Fibroblast of gingiva (primary cell): ENCODE measurements at regions not wholly inside any gene's neighbourhood (a gene's known extent, or its start where the extent isn't known, plus 50 kb on each side); places are given as distances from the start of the nearest gene placed in this dataset.
"Not testable (repeated sequence)": the region's sequence is repeated elsewhere in the genome, so short reads cannot be mapped to it uniquely, and the experiment has no call there.

Experiments
- DNase-seq: peaks from one replicate; pipeline ENCODE4 v3.0.0-alpha.2; 2011; ENCODE audit warnings: low read depth

DNA sequence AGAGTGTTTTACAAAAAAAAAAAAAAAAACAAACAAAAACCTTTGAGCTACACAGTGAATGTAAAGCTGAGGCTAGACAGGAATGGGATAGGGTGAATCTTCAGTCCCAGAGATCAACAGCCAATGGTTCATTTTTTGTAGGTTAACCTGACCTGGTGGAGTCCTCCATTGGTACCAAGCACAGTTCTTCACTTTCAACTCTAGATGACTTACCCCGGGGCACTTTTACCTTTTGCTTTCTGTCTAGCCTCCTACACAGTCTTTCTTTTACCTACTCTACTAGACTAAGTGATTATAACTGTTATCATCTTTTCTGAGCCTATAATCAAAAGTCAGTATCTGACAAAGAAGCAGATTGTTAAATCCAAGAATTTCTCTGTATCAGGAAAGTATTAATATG is 50.9 kb downstream of the ANXA2R start:
- DNase-seq = no peak

DNA sequence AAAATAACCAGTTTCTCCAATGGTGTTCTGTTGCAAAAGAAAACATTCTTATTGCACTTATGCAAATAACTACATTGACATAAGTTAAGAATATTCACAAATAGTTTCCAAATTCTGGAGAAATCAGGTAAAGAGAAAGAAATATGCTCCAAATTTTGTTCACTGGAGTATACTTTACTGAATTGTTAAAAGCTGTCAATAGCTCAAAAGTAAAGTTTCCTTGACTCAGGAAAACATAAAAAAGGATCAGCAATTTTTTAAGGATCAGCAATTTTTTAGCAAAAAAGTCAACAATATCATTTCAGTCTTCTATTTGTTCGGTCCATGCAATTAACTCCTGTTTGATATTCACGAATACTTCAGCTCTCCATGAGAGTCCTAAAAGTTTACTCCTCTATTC is 51.6 kb downstream of the ANXA2R start:
- DNase-seq = no peak

DNA sequence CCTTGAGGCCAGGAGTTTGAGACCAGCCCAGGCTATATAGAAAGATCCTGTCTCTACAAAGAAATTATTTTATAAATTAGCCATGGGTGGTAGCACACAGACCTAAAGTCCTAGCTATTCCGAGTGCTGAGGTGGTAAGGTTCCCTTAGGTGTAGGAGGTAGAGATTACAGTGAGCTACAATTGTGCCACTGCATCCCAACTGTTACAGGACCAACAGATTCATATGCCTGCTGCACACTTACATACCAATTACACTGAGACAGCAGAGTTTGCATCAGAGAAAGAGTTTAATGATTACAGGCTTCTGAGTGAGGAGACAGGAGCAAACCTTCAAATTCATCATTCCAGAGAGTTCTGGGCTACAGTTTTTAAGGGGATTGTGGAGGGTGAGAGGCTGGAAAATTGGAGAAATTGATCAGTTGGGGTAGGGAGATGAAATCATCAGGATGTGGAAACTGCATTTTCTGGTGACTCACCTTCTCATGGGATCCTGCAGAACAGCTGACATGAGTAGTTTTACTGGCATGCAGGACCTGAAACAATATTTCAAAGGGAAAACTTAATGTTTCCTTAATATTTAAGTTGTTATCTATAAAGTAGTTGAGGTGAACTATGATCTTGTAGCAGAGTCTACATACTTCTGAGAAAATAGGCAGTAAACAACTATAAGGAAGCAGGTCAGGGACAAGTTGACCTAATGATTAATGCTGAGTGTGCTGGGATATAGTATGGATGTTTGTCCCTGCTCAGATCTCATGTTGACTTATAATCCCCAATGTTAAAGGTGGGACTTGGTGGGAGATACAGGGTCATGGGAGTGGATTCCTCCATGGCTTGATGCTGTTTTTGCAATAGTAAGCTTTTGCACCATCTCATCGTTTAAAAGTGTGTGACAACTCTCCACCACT is 54.7 kb downstream of the ANXA2R start:
- peak; percentile 58 for DNase-seq

DNA sequence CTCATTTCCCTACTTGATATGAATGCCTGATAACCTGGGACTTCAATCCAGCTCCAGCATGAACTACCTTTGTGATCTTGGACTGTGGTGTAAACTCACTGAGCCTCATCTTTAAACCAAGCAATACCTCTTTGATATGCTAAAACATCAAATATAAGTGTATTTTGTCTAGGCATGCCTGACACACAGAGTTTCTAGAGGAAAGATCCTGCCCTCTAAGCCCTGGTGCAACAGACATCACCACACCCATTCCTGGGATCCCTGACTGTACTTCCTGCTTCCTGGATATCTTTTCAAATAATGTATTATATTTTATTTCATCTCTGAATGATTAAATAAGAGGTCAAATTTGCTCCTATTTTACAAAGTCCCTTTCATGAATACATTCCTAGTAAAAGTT is 55.8 kb downstream of the ANXA2R start:
- DNase-seq = no peak

DNA sequence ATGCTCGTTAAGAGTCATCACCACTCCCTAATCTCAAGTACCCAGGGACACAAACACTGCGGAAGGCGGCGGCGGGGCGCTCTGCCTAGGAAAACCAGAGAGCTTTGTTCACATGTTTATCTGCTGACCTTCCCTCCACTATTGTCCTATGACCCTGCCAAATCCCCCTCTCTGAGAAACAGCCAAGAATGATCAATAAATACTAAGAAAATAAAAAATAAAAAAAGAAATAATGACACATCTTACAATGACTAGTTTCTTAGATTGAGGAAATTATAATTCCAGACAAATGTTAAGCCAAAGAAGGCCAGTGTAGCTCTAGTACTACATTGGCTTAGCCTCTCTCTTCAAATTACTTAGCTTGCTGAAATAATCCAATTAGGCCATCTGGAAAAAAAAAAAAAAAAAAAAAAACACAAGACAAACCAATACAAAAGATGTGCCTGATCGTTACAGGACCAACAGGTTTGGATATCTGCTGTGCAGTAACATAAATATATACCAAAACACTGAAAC is 58.0 kb downstream of the ANXA2R start:
- DNase-seq = no peak

DNA sequence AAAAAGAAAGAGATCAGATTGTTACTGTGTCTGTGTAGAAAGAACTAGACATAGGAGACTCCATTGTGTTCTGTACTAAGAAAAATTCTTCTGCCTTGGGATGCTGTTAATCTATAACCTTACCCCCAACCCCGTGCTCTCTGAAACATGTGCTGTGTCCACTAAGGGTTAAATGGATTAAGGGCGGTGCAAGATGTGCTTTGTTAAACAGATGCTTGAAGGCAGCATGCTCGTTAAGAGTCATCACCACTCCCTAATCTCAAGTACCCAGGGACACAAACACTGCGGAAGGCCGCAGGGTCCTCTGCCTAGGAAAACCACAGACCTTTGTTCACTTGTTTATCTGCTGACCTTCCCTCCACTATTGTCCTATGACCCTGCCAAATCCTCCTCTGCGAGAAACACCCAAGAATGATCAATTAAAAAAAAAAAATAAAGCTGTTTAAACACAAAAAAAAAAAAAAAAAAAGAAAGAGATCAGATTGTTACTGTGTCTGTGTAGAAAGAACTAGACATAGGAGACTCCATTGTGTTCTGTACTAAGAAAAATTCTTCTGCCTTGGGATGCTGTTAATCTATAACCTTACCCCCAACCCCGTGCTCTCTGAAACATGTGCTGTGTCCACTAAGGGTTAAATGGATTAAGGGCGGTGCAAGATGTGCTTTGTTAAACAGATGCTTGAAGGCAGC is 58.6 kb downstream of the ANXA2R start:
- not testable (repeated sequence) for DNase-seq

DNA sequence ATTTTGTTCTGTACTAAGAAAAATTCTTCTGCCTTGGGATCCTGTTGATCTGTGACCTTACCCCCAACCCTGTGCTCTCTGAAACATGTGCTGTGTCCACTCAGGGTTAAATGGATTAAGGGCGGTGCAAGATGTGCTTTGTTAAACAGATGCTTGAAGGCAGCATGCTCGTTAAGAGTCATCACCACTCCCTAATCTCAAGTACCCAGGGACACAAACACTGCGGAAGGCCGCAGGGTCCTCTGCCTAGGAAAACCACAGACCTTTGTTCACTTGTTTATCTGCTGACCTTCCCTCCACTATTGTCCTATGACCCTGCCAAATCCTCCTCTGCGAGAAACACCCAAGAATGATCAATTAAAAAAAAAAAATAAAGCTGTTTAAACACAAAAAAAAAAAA is 59.1 kb downstream of the ANXA2R start:
- DNase-seq = not testable (repeated sequence)

DNA sequence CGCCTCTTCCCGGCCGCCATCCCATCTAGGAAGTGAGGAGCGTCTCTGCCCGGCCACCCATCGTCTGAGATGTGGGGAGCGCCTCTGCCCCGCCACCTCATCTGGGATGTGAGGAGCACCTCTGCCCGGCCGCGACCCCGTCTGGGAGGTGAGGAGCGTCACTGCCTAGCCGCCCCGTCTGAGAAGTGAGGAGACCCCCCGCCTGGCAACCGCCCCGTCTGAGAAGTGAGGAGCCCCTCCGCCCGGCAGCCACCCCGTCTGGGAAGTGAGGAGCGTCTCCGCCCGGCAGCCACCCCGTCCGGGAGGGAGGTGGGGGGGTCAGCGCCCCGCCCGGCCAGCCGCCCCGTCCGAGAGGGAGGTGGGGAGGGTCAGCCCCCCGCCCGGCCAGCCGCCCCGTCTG is 59.7 kb downstream of the ANXA2R start:
- DNase-seq = not testable (repeated sequence)

DNA sequence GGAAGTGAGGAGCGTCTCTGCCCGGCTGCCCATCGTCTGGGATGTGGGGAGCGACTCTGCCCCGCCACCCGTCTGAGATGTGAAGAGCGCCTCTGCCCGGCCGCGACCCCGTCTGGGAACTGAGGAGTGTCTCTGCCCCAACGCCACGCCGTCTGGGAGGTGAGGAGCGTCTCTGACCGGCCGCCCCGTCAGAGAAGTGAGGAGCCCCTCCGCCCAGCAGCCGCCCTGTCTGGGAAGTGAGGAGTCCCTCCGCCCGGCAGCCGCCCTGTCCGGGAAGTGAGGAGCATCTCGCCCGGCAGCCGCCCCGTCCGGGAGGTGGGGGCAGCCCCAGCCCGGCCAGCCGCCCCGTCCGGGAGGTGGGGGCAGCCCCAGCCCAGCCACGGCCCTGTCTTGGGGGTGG is 60.9 kb downstream of the ANXA2R start:
- not testable (repeated sequence) for DNase-seq

DNA sequence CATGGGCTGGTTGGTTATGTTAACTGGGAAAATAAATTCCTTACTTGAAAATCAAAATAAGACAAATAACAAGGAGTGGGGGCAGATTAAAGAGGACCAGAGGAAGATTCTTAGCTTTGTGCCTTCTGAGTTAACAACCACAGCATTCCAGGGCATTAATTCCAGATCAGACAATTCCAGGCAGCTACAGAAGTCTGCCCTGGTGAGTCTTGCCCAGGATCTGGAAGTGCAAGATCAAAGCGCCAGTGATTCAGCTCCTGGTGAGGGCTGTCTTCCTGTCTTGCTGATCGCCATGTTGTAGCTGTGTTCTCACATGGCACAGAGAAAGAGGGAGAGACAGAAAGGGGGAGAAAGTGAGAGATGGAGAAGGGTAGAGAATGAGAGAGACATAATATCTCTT is 65.6 kb downstream of the ANXA2R start:
- no peak for DNase-seq

DNA sequence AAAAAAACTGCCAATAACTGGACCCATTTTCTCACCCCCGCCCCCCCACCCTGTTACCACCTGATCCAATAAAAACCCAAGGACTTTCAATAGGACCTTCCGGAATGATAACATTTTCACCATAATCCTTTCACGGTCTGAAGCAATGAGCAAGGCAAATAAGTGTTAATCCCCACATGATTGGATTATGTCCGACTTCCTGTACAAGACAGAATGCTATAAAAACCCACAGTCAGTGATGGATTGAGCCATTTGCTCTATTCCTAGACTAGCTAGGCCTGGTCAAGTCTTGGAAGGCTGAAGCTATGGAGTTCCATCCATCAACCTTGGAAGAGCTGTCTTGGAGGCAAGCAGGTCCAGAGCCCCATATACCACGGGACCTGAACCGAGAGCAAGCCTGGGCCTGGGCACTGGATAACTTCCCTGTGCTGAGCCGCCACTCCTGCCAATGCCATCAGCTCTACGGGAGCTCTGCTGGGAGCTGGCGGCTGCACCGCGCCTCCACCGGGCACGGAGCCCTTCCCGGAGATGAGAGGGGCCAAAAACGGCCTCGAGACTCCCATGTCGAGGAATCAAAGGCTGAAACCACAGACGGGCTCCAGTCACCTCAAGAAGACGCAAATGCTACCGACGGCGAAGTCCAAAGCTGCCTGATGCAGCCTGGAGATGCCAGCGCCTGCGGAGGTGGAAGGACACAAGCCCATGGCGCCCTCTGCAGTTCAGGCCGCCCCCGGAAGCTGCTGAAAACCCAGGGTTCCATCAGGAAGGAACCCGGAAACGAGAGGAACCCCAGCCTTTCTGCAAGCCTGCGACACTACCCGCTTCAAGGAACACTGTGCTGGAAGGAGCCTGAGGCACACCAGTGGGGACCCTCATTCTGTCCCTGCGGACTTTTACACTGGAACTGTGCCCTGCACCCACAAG is 69.2 kb downstream of the ANXA2R start:
- DNase-seq = no peak

DNA sequence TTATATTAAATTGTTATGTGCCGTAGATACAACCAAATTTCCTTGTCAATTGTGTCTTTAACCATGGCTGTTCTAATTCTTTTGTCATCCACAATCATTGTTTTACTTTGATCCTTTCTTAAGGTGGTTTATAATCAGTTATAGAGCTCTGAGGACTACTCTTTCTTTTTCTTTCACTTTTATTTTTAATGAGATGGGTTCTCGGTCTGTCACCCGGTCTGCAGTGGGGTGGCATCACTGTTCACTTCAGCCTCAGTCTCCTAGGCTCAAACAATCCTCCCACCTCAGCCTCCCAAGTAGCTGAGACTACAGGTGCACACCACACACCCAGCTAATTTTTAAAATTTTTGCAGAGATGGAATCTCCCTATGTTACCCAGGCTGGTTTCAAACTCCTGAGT is 74.2 kb downstream of the ANXA2R start:
- no peak for DNase-seq

DNA sequence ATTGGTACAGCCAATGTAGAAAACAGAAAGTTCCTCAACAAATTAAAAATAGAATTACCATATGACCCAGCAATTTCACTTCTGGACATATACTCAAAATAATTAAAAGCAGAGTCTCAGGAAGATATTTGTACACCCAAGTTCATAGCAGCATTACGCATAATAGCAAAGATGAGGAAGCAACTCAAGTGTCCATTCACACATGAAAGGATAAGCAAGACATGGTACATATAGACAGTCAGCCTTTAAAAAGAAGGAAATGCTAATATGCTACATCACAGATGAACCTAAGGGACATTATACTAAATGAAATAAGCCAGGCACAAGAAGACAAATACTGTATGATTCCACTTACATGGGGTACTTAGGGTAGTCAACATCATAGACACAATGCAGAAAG is 76.7 kb downstream of the ANXA2R start:
- DNase-seq = no peak

DNA sequence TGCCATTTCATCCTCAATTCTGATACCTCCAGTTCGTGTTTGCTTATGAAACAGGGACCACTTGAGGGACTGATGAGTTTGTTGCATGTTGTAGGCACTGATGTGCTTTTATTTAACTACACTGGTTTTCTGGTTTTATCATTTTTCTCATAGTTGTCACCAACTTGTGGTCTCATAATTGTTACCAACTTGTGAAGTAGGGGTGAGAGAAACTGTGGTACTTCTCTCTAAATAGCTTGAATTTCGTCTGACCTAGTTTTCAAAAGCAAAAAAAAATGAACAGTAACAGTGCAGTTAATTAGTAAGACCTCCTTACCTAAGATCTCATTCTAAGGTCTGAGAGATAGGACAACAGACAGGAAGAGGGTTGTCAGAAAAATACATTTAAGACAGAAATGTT is 78.0 kb downstream of the ANXA2R start:
- DNase-seq = no peak

DNA sequence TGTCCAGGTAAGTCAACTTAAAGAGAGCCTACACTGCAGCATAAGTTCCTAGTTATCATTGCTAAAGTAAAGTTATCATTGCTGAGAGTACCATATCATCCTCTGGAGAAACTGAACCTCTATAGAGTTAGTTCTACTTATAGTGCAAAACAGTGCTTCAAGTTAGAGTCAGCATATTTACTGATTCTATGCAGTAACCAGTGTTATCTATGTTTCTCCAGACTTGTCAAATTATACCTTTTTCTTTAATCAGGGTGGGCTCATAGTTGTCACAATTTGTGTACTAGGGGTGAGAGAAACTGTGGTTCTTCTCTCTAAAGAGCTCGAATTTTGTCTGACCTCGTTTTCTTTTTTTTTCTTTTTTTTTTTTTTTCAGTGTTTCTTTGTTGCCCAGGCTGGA is 79.6 kb downstream of the ANXA2R start:
- DNase-seq = no peak

DNA sequence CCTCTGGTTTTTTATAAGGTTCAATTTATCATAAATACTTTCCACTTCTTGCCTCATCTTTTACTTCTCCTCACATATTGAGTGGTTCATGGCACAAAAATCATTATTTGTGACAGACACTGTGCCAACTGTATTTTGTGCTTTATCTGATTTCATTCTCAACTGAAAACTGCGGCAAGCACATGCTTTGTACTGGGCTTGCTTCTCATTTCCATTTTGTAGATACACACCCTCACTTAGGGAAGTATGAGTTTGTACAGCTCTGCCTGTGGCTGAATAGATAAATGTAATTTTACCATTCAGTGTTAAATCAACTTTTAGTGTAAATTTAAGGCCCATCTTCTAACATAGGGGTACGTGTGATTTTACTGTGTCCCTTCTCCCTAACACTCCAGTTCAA is 83.6 kb downstream of the ANXA2R start:
- DNase-seq = no peak

DNA sequence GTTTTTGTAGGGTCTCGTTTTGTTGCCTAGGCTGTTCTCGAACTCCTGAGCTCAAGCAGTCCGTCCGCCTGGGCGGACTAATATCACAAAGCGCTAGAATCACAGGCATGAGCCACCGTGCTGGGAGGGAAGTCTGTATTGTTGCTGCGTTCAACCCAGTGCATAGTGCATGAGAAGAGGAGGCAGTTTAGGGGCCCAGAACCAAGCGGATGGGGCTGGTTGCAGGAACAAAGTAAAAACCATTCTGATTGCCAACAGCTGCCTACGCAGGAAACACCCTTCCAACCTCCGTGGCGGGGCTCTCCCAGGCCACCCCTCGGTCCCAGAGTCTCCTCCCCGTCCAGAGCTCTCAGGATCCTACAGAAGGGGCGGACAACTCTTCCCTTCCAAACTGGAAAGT is 87.1 kb downstream of the ANXA2R start:
- DNase-seq = no peak

DNA sequence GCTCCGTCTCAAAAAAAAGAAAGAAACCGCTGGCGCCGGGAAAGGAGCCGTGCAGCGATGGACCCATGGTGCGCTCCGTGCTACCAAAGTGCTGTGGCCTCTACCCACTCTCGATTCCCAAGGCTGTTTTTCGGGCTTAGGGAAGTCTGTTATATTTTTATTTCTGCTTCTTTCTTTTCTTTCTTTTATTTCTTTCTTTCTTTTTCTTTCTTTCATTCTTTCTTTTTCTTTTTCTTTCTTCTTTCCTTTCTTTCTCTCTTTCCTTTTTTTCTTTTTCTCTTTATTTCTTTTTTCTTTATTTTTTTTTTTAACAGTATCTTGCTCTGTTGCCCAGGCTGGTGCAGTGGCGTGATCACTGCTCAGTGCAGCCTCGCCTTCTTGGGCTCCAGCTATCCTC is 87.5 kb downstream of the ANXA2R start:
- no peak for DNase-seq

DNA sequence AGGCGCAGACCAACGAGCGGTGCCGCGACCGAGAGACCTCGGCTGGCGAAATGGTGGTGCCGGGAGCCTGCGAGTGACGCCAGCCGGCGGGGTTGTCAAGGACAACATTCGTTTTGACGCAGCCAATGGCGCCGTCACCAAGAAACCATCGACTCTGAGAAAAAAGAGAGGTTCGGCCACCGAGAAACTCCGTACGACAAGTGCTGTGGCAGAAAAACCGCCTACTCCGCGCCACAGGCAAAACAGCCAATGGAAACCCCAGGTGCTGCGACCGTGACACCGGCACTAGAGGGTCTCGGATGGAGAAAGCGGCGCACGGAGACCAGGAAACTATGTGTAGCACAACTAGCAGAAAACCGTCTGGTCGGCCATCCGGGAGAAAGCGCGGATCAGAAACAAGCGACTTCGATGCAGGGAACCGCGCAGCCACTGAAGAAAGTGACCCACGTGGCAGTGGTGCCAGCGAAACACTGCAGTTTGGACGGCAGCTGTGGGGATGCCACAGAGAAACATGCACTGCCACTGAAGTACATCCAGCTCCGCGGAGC is 88.8 kb downstream of the ANXA2R start:
- DNase-seq = peak; percentile 50

DNA sequence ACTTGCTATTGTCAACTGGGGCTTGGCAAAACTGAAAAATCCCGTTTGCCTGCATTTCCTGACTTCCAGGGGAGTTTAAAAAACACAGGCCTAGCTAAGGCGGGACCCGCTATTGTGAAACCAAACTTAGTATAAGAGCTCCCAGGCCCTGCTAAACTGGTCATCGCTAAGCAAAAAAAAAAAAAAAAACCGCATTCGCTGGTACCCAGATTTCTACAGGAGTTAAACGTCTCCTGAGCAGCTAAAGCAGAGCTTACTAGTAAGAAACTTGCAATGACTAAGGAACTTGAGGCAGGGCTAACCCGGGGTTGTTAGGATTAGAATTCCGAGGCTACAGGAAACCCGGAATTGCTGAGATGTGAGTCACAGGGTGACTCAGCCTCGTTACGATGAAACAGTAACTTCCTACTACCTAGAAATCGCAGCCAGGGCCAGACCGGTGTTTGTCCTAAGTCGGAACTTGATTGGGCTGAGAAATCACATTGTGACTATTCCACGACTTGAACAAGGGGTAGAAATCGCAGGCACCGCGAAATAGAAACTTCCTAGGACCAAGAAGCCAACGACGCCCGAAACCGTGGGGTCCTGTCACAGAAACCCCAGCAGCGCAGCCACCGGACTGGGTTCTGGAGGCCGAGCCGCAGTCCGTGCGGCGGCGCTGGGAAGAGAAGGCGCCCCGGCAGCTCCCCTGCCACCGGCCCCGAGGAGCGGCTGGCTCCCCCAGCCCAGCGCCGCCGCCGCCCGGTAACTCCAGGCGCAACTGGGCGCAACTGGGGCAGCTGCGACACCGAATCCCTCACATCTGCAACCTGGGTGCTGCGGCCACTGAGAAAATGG is 89.4 kb downstream of the ANXA2R start:
- DNase-seq = peak; percentile 97

DNA sequence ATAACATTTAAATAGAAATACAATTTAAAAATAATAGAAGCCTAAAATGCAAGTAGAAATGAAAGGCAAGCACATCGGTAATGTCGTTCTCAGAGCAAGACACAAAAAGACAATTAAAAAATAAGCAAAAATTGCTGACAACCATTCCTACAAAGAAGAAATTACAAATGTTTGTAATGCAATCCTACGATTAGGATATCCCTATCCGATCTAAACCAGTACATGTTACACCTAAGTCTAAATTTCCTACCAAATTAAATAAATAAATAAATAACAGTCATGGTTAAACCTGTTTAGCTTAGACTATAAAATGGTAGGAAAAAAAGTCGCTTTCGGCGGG is 90.0 kb downstream of the ANXA2R start:
- DNase-seq = no peak
